ENCODE measurements at regions not wholly inside any gene's neighbourhood (a gene's known extent, or its start where the extent isn't known, plus 50 kb on each side); places are given as distances from the start of the nearest gene placed in this dataset.

DNA sequence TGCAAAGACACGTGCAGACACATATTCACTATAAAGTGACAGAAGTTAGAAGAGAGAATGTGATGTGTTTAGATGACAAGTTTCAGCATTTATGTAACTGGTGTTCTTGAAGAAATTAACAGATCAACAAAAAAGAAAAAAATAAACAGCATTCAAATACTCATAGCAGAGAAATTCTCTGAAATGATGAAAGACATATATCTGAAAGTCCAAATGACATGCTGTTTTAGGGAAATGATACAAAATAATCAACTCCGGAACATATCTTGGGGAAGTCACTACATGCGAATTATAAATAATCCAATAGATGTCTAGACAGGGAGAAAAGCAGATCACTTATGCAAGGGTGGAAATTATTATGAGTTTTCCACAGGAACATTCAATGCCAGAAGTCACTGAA, 146.0 kb downstream of the SPANXN4 start:
- intact Hi-C loops (cut with micrococcal nuclease): no loop called here
- ATAC-seq (no peak), DNase-seq (ENCODE audit: extremely low read depth in 1 of 4, low spot score in 3 of 4) (no peak), FAIRE-seq (no peak)
- Histone ChIP-seq H3K36me3 (ENCODE audit: control insufficient read depth, insufficient read depth, low read length) (no peaks in the 10 kb centered on the region), H3K4me3 (no peak overlapping the region), H3K27me3 (ENCODE audit: control insufficient read depth in 2 of 2, insufficient read depth in 2 of 2, low read length in 2 of 2) (no peaks in the 10 kb centered on the region), H3K4me1 (replicated peaks in 1 of 2; ENCODE audit: control insufficient read depth in 2 of 2, insufficient read depth in 2 of 2, low read length in 2 of 2) (no peaks in the 10 kb centered on the region), H3K27ac (ENCODE audit: extremely low read depth, low read depth, low read length) (no peak overlapping the region), H3K4me2 (ENCODE audit: insufficient read depth, low read length) (no peak overlapping the region), H3K9ac (ENCODE audit: insufficient read depth in 1 of 2, low read depth in 2 of 2, low read length in 2 of 2) (no peak overlapping the region), H3K9me3 (replicated peaks; ENCODE audit: control insufficient read depth, insufficient read depth, low read depth, low read length) (no peaks in the 10 kb centered on the region), H3K9me1 (ENCODE audit: control insufficient read depth, insufficient read depth, low read length) (no peaks in the 10 kb centered on the region), H3K79me2 (ENCODE audit: control insufficient read depth, insufficient read depth, low read length) (no peaks in the 10 kb centered on the region), H2AFZ (ENCODE audit: low read depth, low read length) (no peak overlapping the region), H4K20me1 (replicated peaks; ENCODE audit: control insufficient read depth, insufficient read depth, low read length) (no peaks in the 10 kb centered on the region)
- BruUV-seq (replicated peaks): no TSS peak
- no peak for TF ChIP-seq PTTG1 (tag; IDR thresholded peaks at IDR 0.05; ENCODE audit: low read depth)
- in situ Hi-C loops (cut with MboI): no loop called here
- ChIA-PET POLR2A (no interaction called here), CTCF (ENCODE audit: low intra/inter-chr PET ratio) (no interaction called here)
- WGBS (ENCODE audit: insufficient coverage, low coverage, missing lambda C conversion rate): 4% methylated on average over 3 of the region's 3 CpGs

DNA sequence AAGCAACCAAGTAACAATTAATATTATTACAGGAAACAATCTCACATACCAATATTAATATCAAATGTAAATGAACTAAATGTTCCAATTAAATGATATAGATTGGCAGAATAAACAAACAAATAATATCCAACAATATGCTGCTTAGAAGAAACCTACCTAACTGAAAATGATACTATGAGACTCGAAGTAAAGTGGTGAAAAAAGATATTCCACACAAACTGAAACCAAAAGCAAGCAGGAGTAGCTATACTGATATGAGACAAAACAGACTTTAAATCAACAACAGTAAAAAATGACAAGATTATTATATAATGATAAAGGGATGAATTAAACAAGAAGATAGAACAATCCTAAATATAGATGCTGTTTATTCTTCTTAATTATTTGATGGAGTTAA, 140.1 kb downstream of the SPANXN4 start:
- no peak overlapping the region for H2AFZ ChIP-seq (ENCODE audit: low read depth, low read length)
- no peaks in the 10 kb centered on the region for H3K27me3 ChIP-seq (ENCODE audit: control insufficient read depth in 2 of 2, insufficient read depth in 2 of 2, low read length in 2 of 2)
- CTCF ChIA-PET (ENCODE audit: low intra/inter-chr PET ratio): no interaction called here
- H3K9ac ChIP-seq (ENCODE audit: insufficient read depth in 1 of 2, low read depth in 2 of 2, low read length in 2 of 2): no peak overlapping the region
- no peak overlapping the region for H3K4me2 ChIP-seq (ENCODE audit: insufficient read depth, low read length)
- POLR2A ChIA-PET: no interaction called here
- no peaks in the 10 kb centered on the region for H3K4me1 ChIP-seq (replicated peaks in 1 of 2; ENCODE audit: control insufficient read depth in 2 of 2, insufficient read depth in 2 of 2, low read length in 2 of 2)
- FAIRE-seq (no peak), DNase-seq (ENCODE audit: extremely low read depth in 1 of 4, low spot score in 3 of 4) (no peak), ATAC-seq (no peak)
- in situ Hi-C loops (cut with MboI): no loop called here
- 0% methylated on average over 1 of the region's 1 CpG for WGBS (ENCODE audit: insufficient coverage, low coverage, missing lambda C conversion rate)
- H4K20me1 ChIP-seq (replicated peaks; ENCODE audit: control insufficient read depth, insufficient read depth, low read length): no peaks in the 10 kb centered on the region
- H3K79me2 ChIP-seq (ENCODE audit: control insufficient read depth, insufficient read depth, low read length): no peaks in the 10 kb centered on the region
- intact Hi-C loops (cut with micrococcal nuclease): no loop called here
- H3K36me3 ChIP-seq (ENCODE audit: control insufficient read depth, insufficient read depth, low read length): no peaks in the 10 kb centered on the region
- no TSS peak for BruUV-seq (replicated peaks)
- no peaks in the 10 kb centered on the region for H3K9me3 ChIP-seq (replicated peaks; ENCODE audit: control insufficient read depth, insufficient read depth, low read depth, low read length)
- no peak overlapping the region for H3K4me3 ChIP-seq
- no peak overlapping the region for H3K27ac ChIP-seq (ENCODE audit: extremely low read depth, low read depth, low read length)
- H3K9me1 ChIP-seq (ENCODE audit: control insufficient read depth, insufficient read depth, low read length): no peaks in the 10 kb centered on the region
- TF ChIP-seq SIRT6 (IDR thresholded peaks at IDR 0.05; ENCODE audit: low read depth, low read length) (no peak), PCBP2 (IDR thresholded peaks at IDR 0.05; ENCODE audit: low read depth, low read length, poor library complexity, severe bottlenecking) (no peak), ELF2 (CRISPR knock-in tag; IDR thresholded peaks at IDR 0.05) (no peak), PURB (CRISPR knock-in tag; IDR thresholded peaks at IDR 0.05; ENCODE audit: low read depth) (no peak), STAG1 (CRISPR knock-in tag; IDR thresholded peaks at IDR 0.05; ENCODE audit: borderline replicate concordance) (no peak), DDX20 (tag; IDR thresholded peaks at IDR 0.05; ENCODE audit: low read depth) (no peak), TBL1XR1 (IDR thresholded peaks at IDR 0.05; ENCODE audit: low read length in 2 of 2) (no peak), KLF16 (IDR thresholded peaks at IDR 0.05) (no peak), NR1H2 (CRISPR knock-in tag; IDR thresholded peaks at IDR 0.05) (no peak), SAP30 (IDR thresholded peaks at IDR 0.05; ENCODE audit: borderline replicate concordance, insufficient read depth, low read depth, low read length, poor library complexity, severe bottlenecking) (no peak), ELF4 (CRISPR knock-in tag; IDR thresholded peaks at IDR 0.05) (no peak), TCFL5 (CRISPR knock-in tag; conservative IDR thresholded peaks at IDR 0.05) (no peak)
- TF ChIP-seq, protein P1, sequence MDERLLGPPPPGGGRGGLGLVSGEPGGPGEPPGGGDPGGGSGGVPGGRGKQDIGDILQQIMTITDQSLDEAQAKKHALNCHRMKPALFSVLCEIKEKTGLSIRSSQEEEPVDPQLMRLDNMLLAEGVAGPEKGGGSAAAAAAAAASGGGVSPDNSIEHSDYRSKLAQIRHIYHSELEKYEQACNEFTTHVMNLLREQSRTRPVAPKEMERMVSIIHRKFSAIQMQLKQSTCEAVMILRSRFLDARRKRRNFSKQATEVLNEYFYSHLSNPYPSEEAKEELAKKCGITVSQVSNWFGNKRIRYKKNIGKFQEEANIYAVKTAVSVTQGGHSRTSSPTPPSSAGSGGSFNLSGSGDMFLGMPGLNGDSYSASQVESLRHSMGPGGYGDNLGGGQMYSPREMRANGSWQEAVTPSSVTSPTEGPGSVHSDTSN (CRISPR knock-in tag; IDR thresholded peaks at IDR 0.05; ENCODE audit: low read depth): no peak
- TF ChIP-seq, protein P1 (tag; conservative IDR thresholded peaks at IDR 0.05; ENCODE audit: low read depth): no peak
